Hematopoietic multipotent progenitor cell treated with erythropoietin and hydrocortisone succinate and interleukin-3 and kit ligand, for 4 days (in vitro differentiated cells): ENCODE measurements at regions not wholly inside any gene's neighbourhood (a gene's known extent, or its start where the extent isn't known, plus 50 kb on each side); places are given as distances from the start of the nearest gene placed in this dataset.

Source experiments
- DNase-seq: peaks from one replicate; pipeline ENCODE4 v3.0.0-alpha.2; 2015

GRCh38 chr15:97425596-97425995 is 534.9 kb upstream of the ARRDC4 start:
- DNase-seq: no peak

- DNase-seq: no peak
These were observed 517.4 kb upstream of the ARRDC4 start for GRCh38 chr15:97443101-97443500.

GRCh38 chr15:97446138-97446537 is 514.4 kb upstream of the ARRDC4 start:
- DNase-seq: no peak

GRCh38 chr15:97456521-97457202 is 503.8 kb upstream of the ARRDC4 start:
- no peak for DNase-seq

GRCh38 chr15:97457203-97457847 is 503.2 kb upstream of the ARRDC4 start:
- no peak for DNase-seq

GRCh38 chr15:97459771-97460170 is 500.7 kb upstream of the ARRDC4 start:
- DNase-seq: no peak

GRCh38 chr15:97461226-97461625 is 499.3 kb upstream of the ARRDC4 start:
- DNase-seq: no peak

- DNase-seq: no peak
These were observed 496.8 kb upstream of the ARRDC4 start for GRCh38 chr15:97463696-97464095.

- DNase-seq: no peak
These were observed 490.1 kb upstream of the ARRDC4 start for GRCh38 chr15:97470417-97470816.

GRCh38 chr15:97473627-97474026 is 486.9 kb upstream of the ARRDC4 start:
- no peak for DNase-seq

GRCh38 chr15:97479957-97480356 is 480.5 kb upstream of the ARRDC4 start:
- no peak for DNase-seq

GRCh38 chr15:97482521-97482920 is 478.0 kb upstream of the ARRDC4 start:
- no peak for DNase-seq

- no peak for DNase-seq
These were observed 477.3 kb upstream of the ARRDC4 start for GRCh38 chr15:97483232-97483631.

- DNase-seq: no peak
These were observed 470.1 kb upstream of the ARRDC4 start for GRCh38 chr15:97490429-97490828.

- DNase-seq: peak; percentile 46
These were observed 459.2 kb upstream of the ARRDC4 start for GRCh38 chr15:97501291-97501690.

GRCh38 chr15:97502038-97502437 is 458.5 kb upstream of the ARRDC4 start:
- no peak for DNase-seq

- DNase-seq: peak; percentile 18
These were observed 456.3 kb upstream of the ARRDC4 start for GRCh38 chr15:97504031-97504792.

GRCh38 chr15:97517737-97518136 is 442.8 kb upstream of the ARRDC4 start:
- DNase-seq: no peak

- no peak for DNase-seq
These were observed 439.8 kb upstream of the ARRDC4 start for GRCh38 chr15:97520689-97521088.

- DNase-seq: no peak
These were observed 438.9 kb upstream of the ARRDC4 start for GRCh38 chr15:97521381-97522285.

- no peak for DNase-seq
These were observed 438.2 kb upstream of the ARRDC4 start for GRCh38 chr15:97522347-97522746.

- no peak for DNase-seq
These were observed 434.7 kb upstream of the ARRDC4 start for GRCh38 chr15:97525809-97526208.

GRCh38 chr15:97528238-97528637 is 432.3 kb upstream of the ARRDC4 start:
- DNase-seq: no peak
